HG03558 (cell line): ENCODE measurements at regions not wholly inside any gene's neighbourhood (a gene's known extent, or its start where the extent isn't known, plus 50 kb on each side); places are given as distances from the start of the nearest gene placed in this dataset.

Source experiments
- ATAC-seq: cut with Tn5 transposase; IDR thresholded peaks from one replicate; pipeline ENCODE4 v1.9.1; 2021; ENCODE audit warnings: moderate number of reproducible peaks; ENCODE audit not compliant: unreplicated experiment; ENCODE audit errors: extremely low read depth

- no peak for ATAC-seq
These were observed 514.8 kb downstream of the MRPL39 start for GRCh38 chr21:25092441-25093011.

GRCh38 chr21:25081096-25081495 lies 526.2 kb downstream of the MRPL39 start:
- no peak for ATAC-seq

- ATAC-seq, result no peak
These were observed 526.6 kb downstream of the MRPL39 start for GRCh38 chr21:25080661-25081060.

- no peak for ATAC-seq
These were observed 527.1 kb downstream of the MRPL39 start for GRCh38 chr21:25080141-25080540.

GRCh38 chr21:25079053-25079452 lies 528.2 kb downstream of the MRPL39 start:
- no peak for ATAC-seq

GRCh38 chr21:25062061-25062460 lies 545.2 kb downstream of the MRPL39 start:
- ATAC-seq, result no peak

GRCh38 chr21:25054689-25055088 lies 552.6 kb downstream of the MRPL39 start:
- no peak for ATAC-seq

- ATAC-seq, result peak; percentile 60
These were observed 567.6 kb downstream of the MRPL39 start for GRCh38 chr21:25039461-25040380.

- no peak for ATAC-seq
These were observed 570.5 kb downstream of the MRPL39 start for GRCh38 chr21:25036775-25037174.

- no peak for ATAC-seq
These were observed 575.5 kb downstream of the MRPL39 start for GRCh38 chr21:25031750-25032149.

- no peak for ATAC-seq
These were observed 577.7 kb downstream of the MRPL39 start for GRCh38 chr21:25029580-25029979.

GRCh38 chr21:25025596-25025995 lies 581.7 kb downstream of the MRPL39 start:
- ATAC-seq, result no peak

- no peak for ATAC-seq
These were observed 582.6 kb downstream of the MRPL39 start for GRCh38 chr21:25024639-25025038.

- ATAC-seq, result no peak
These were observed 601.9 kb downstream of the MRPL39 start for GRCh38 chr21:25005388-25005787.

GRCh38 chr21:25002676-25003075 lies 604.6 kb downstream of the MRPL39 start:
- no peak for ATAC-seq

GRCh38 chr21:24995216-24995615 lies 612.1 kb downstream of the MRPL39 start:
- ATAC-seq, result no peak

- no peak for ATAC-seq
These were observed 612.6 kb downstream of the MRPL39 start for GRCh38 chr21:24994717-24995116.

GRCh38 chr21:24989516-24989915 lies 617.8 kb downstream of the MRPL39 start:
- no peak for ATAC-seq

- no peak for ATAC-seq
These were observed 618.3 kb downstream of the MRPL39 start for GRCh38 chr21:24988941-24989340.

GRCh38 chr21:24976238-24976637 lies 631.0 kb downstream of the MRPL39 start:
- ATAC-seq, result peak; percentile 59

- ATAC-seq, result no peak
These were observed 638.2 kb downstream of the MRPL39 start for GRCh38 chr21:24969068-24969467.
